GM06990 (cell line): ENCODE measurements at regions not wholly inside any gene's neighbourhood (a gene's known extent, or its start where the extent isn't known, plus 50 kb on each side); places are given as distances from the start of the nearest gene placed in this dataset.

Experiments used
- DNase-seq: peaks from one replicate; pipeline ENCODE4 v3.0.0-alpha.2; 2011; ENCODE audit not compliant: insufficient read length; ENCODE audit errors: extremely low read depth
- H3K27me3 ChIP-seq: replicated peaks from 2 replicates; pipeline ENCODE4 v1.6.0; 2011; ENCODE audit warnings: low read length; ENCODE audit not compliant: control insufficient read depth, insufficient read depth
- H3K36me3 ChIP-seq: 2 replicates; pipeline ENCODE4 v1.5.1; 2011; ENCODE audit warnings: low read length; ENCODE audit not compliant: control insufficient read depth, insufficient read depth
- H3K4me3 ChIP-seq: replicated peaks from 2 replicates; pipeline ENCODE4 v1.5.1; 2011; ENCODE audit warnings: low read depth, mild to moderate bottlenecking, control low read depth, low read length
- CTCF ChIP-seq: IDR thresholded peaks from 2 replicates; pipeline ENCODE4 v1.5.1; 2011; ENCODE audit warnings: low read length, control low read depth, mild to moderate bottlenecking, inconsistent platforms; ENCODE audit not compliant: insufficient read depth, poor library complexity, severe bottlenecking

GRCh38 chr9:38211002-38211401 lies 142.0 kb upstream of the SHB start:
- no peak for DNase-seq
- no peak for TF ChIP-seq CTCF
- H3K4me3 ChIP-seq: no peak overlapping the region
- no peaks in the 10 kb centered on the region; the same call in 1 of the 2 replicates for H3K27me3 ChIP-seq
- no peaks in the 10 kb centered on the region for H3K36me3 ChIP-seq

- H3K36me3 ChIP-seq: no peaks in the 10 kb centered on the region
- TF ChIP-seq CTCF: no peak
- no peak overlapping the region for H3K4me3 ChIP-seq
- no peaks in the 10 kb centered on the region; the same call in 1 of the 2 replicates for H3K27me3 ChIP-seq
- DNase-seq: no peak
Measured at GRCh38 chr9:38208206-38208901, 139.3 kb upstream of the SHB start.

- no peaks in the 10 kb centered on the region for H3K36me3 ChIP-seq
- DNase-seq: no peak
- H3K27me3 ChIP-seq: no peaks in the 10 kb centered on the region; the same call in 1 of the 2 replicates
- no peak for TF ChIP-seq CTCF
- no peak overlapping the region for H3K4me3 ChIP-seq
Measured at GRCh38 chr9:38207247-38207778, 138.3 kb upstream of the SHB start.

- Histone ChIP-seq H3K36me3 (no peaks in the 10 kb centered on the region), H3K4me3 (no peak overlapping the region), H3K27me3 (no peaks in the 10 kb centered on the region; the same call in 1 of the 2 replicates)
- DNase-seq: no peak
- TF ChIP-seq CTCF: no peak
Measured at GRCh38 chr9:38205279-38205678, 136.3 kb upstream of the SHB start.

- Histone ChIP-seq H3K4me3 (no peak overlapping the region), H3K27me3 (no peaks in the 10 kb centered on the region; the same call in 1 of the 2 replicates), H3K36me3 (no peaks in the 10 kb centered on the region)
- no peak for TF ChIP-seq CTCF
- DNase-seq: no peak
Measured at GRCh38 chr9:38202336-38202938, 133.4 kb upstream of the SHB start.
